ENCODE measurements at regions not wholly inside any gene's neighbourhood (a gene's known extent, or its start where the extent isn't known, plus 50 kb on each side); places are given as distances from the start of the nearest gene placed in this dataset.
A peak's percentile ranks its signal among the peaks of the same experiment; 100 is the strongest.

DNA sequence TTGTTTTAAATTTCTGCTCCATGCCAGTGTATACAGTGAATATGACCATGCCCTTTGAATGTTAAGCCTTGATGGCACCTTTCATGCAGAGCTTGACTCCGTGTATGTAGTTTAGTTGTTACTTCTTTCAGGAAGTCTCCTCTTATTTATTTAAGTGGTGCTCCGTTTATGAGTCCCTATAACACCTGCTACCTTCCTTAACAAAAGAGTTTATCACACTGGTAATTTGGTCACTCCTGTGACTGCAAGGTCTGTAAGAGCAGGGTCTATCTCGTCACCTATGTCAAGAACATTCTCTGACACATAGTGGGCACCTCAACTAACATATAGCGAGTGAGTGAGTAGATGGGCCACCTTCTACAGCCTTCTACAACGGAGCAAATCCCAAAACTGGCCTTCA, 152.5 kb downstream of the CCDC34 start:
- TF ChIP-seq, protein P1, sequence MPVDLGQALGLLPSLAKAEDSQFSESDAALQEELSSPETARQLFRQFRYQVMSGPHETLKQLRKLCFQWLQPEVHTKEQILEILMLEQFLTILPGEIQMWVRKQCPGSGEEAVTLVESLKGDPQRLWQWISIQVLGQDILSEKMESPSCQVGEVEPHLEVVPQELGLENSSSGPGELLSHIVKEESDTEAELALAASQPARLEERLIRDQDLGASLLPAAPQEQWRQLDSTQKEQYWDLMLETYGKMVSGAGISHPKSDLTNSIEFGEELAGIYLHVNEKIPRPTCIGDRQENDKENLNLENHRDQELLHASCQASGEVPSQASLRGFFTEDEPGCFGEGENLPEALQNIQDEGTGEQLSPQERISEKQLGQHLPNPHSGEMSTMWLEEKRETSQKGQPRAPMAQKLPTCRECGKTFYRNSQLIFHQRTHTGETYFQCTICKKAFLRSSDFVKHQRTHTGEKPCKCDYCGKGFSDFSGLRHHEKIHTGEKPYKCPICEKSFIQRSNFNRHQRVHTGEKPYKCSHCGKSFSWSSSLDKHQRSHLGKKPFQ (tag by site-specific recombination; IDR thresholded peaks at IDR 0.05): no peak
- TF ChIP-seq ZNF670 (tag by site-specific recombination; IDR thresholded peaks at IDR 0.05; ENCODE audit: low read depth): no peak
- no peak for TF ChIP-seq ZNF138 (tag by site-specific recombination; IDR thresholded peaks at IDR 0.05; ENCODE audit: borderline replicate concordance)
- TF ChIP-seq ZNF624 (tag by site-specific recombination; IDR thresholded peaks at IDR 0.05): no peak
- no peak for TF ChIP-seq ZSCAN23 (tag by site-specific recombination; IDR thresholded peaks at IDR 0.05)
- TF ChIP-seq ZNF621 (tag by site-specific recombination; IDR thresholded peaks at IDR 0.05): no peak
- TF ChIP-seq ZNF214 (tag by site-specific recombination; IDR thresholded peaks at IDR 0.05; ENCODE audit: borderline replicate concordance): no peak
- no peak for TF ChIP-seq ZNF366 (tag by site-specific recombination; conservative IDR thresholded peaks at IDR 0.05)
- TF ChIP-seq GLIS1 (tag by site-specific recombination; IDR thresholded peaks at IDR 0.05): no peak
- TF ChIP-seq KLF1 (tag by site-specific recombination; IDR thresholded peaks at IDR 0.05): no peak
- TF ChIP-seq, protein P2, sequence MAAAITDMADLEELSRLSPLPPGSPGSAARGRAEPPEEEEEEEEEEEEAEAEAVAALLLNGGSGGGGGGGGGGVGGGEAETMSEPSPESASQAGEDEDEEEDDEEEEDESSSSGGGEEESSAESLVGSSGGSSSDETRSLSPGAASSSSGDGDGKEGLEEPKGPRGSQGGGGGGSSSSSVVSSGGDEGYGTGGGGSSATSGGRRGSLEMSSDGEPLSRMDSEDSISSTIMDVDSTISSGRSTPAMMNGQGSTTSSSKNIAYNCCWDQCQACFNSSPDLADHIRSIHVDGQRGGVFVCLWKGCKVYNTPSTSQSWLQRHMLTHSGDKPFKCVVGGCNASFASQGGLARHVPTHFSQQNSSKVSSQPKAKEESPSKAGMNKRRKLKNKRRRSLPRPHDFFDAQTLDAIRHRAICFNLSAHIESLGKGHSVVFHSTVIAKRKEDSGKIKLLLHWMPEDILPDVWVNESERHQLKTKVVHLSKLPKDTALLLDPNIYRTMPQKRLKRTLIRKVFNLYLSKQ (tag by site-specific recombination; IDR thresholded peaks at IDR 0.05; ENCODE audit: borderline replicate concordance): no peak
- TF ChIP-seq HOXD13 (CRISPR knock-in tag; IDR thresholded peaks at IDR 0.05; ENCODE audit: borderline replicate concordance): no peak
- H3K27ac ChIP-seq (ENCODE audit: extremely low read depth, low read depth, low read length): no peak overlapping the region
- peaks cover 14% of the 10 kb centered on the region for H3K4me1 ChIP-seq (ENCODE audit: control insufficient read depth, insufficient read depth, low read length)
- H3K9me3 ChIP-seq (ENCODE audit: control insufficient read depth, insufficient read depth, low read depth, low read length): no peaks in the 10 kb centered on the region
- ChIA-PET CTCF (interaction anchor here (0.7 to 4.8 kb wide), 8 partner anchors 9 to 267 kb away, joined by 3 to 53 read pairs (median 6); no protein-coding TSS in a partner anchor), POLR2A (interaction anchor here (1.2 kb wide), 2 partner anchors 9 to 262 kb away, joined by 4 to 5 read pairs; partner anchors contain the start of gene LGR4)
- peaks cover 0 to 44% of the 10 kb centered on the region in 2 experiments; a peak in 1 of 3 replicates for H3K36me3 ChIP-seq (ENCODE audit: control insufficient read depth in 2 of 2, insufficient read depth in 1 of 2, low read length in 2 of 2)
- no peak overlapping the region for H3K4me3 ChIP-seq (ENCODE audit: low read depth, low read length)

DNA sequence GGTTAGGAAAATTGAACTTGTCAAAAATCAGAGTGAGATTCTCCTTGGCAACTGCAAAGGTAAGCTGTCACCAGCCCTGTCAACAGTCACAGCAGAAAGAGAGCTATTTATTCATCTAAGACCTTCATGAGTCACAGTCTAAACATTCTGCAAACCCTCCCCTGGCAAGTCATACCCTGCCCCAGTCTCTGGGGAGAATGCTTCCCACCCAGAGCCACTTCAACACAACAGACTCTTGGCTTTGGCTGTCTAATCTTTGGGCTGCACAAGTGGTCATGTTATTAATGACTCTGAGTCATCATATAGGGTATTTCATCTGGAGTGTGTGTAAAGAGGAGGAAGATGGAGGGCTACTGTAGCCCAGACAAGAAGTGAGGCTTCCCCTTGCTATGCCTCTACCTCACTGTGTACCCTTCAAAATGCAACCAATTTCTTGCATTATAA, 153.4 kb downstream of the CCDC34 start:
- Histone ChIP-seq H3K4me1 (ENCODE audit: control insufficient read depth, insufficient read depth, low read length) (peaks cover 17% of the 10 kb centered on the region), H3K27ac (ENCODE audit: extremely low read depth, low read depth, low read length) (peak overlapping the region; percentile 64), H3K36me3 (ENCODE audit: control insufficient read depth in 2 of 2, insufficient read depth in 1 of 2, low read length in 2 of 2) (peaks cover 0 to 38% of the 10 kb centered on the region in 2 experiments; a peak in 1 of 3 replicates), H3K9me3 (ENCODE audit: control insufficient read depth, insufficient read depth, low read depth, low read length) (no peaks in the 10 kb centered on the region), H3K4me3 (ENCODE audit: low read depth, low read length) (no peak overlapping the region)
- ChIA-PET CTCF (interaction anchor here (0.6 to 3.5 kb wide), 8 partner anchors 8 to 429 kb away, joined by 3 to 17 read pairs (median 3); no protein-coding TSS in a partner anchor), POLR2A (interaction anchor here (0.9 to 1.3 kb wide), 5 partner anchors 8 to 263 kb away, joined by 3 to 8 read pairs (median 3); partner anchors contain the start of gene LGR4)
- TF ChIP-seq KLF16 (tag by site-specific recombination; IDR thresholded peaks at IDR 0.05) (0 out of 2 replicates have a peak, but pooled peaks have one; percentile 38), IKZF3 (tag by site-specific recombination; IDR thresholded peaks at IDR 0.05) (peak; percentile 85), MYNN (tag by site-specific recombination; IDR thresholded peaks at IDR 0.05; ENCODE audit: borderline replicate concordance) (no peak), ZNF530 (tag by site-specific recombination; IDR thresholded peaks at IDR 0.05; ENCODE audit: low read depth) (no peak), ZNF510 (tag by site-specific recombination; IDR thresholded peaks at IDR 0.05; ENCODE audit: insufficient replicate concordance) (no peak), ZNF433 (tag by site-specific recombination; IDR thresholded peaks at IDR 0.05; ENCODE audit: low read depth) (no peak), SP7 (tag by site-specific recombination; IDR thresholded peaks at IDR 0.05) (peak; percentile 96), ZBTB17 (tag by site-specific recombination; IDR thresholded peaks at IDR 0.05) (peak; percentile 73; the same call in 1 of the 2 replicates), ZNF600 (tag by site-specific recombination; IDR thresholded peaks at IDR 0.05) (peak; percentile 99), KLF10 (tag by site-specific recombination; IDR thresholded peaks at IDR 0.05) (peak; percentile 89), ZIC2 (tag by site-specific recombination; IDR thresholded peaks at IDR 0.05) (peak; percentile 59), ZNF112 (tag by site-specific recombination; IDR thresholded peaks at IDR 0.05) (no peak), ZNF555 (tag by site-specific recombination; conservative IDR thresholded peaks at IDR 0.05) (no peak), GLIS2 (tag by site-specific recombination; IDR thresholded peaks at IDR 0.05) (peak; percentile 69), ZNF214 (tag by site-specific recombination; IDR thresholded peaks at IDR 0.05; ENCODE audit: borderline replicate concordance) (no peak), ZXDB (tag by site-specific recombination; IDR thresholded peaks at IDR 0.05) (peak; percentile 87), ZNF133 (tag by site-specific recombination; IDR thresholded peaks at IDR 0.05) (no peak), ZNF624 (tag by site-specific recombination; IDR thresholded peaks at IDR 0.05) (no peak), ZNF2 (tag by site-specific recombination; IDR thresholded peaks at IDR 0.05) (peak; percentile 87)
- TF ChIP-seq, protein P2 (tag by site-specific recombination; IDR thresholded peaks at IDR 0.05; ENCODE audit: borderline replicate concordance): no peak
- TF ChIP-seq, protein P3, sequence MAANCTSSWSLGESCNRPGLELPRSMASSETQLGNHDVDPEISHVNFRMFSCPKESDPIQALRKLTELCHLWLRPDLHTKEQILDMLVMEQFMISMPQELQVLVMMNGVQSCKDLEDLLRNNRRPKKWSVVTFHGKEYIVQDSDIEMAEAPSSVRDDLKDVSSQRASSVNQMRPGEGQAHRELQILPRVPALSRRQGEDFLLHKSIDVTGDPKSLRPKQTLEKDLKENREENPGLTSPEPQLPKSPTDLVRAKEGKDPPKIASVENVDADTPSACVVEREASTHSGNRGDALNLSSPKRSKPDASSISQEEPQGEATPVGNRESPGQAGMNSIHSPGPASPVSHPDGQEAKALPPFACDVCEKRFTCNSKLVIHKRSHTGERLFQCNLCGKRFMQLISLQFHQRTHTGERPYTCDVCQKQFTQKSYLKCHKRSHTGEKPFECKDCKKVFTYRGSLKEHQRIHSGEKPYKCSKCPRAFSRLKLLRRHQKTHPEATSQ (tag by site-specific recombination; IDR thresholded peaks at IDR 0.05): no peak
